GM08714 (cell line): ENCODE measurements at regions not wholly inside any gene's neighbourhood (a gene's known extent, or its start where the extent isn't known, plus 50 kb on each side); places are given as distances from the start of the nearest gene placed in this dataset.
"Not testable (repeated sequence)": the region's sequence is repeated elsewhere in the genome, so short reads cannot be mapped to it uniquely, and the experiment has no call there.

Experiments
- H3K4me3 ChIP-seq: fragments of 200-500 bp; sonication (Bioruptor generic); 2 replicates; pipeline ENCODE4 v1.5.1; 2014; ENCODE audit warnings: mild to moderate bottlenecking, low read length, inconsistent platforms
- ZNF274 ChIP-seq: IDR thresholded peaks from 2 replicates; pipeline ENCODE4 v1.6.1; 2012; ENCODE audit warnings: mild to moderate bottlenecking, low read depth, low read length

DNA sequence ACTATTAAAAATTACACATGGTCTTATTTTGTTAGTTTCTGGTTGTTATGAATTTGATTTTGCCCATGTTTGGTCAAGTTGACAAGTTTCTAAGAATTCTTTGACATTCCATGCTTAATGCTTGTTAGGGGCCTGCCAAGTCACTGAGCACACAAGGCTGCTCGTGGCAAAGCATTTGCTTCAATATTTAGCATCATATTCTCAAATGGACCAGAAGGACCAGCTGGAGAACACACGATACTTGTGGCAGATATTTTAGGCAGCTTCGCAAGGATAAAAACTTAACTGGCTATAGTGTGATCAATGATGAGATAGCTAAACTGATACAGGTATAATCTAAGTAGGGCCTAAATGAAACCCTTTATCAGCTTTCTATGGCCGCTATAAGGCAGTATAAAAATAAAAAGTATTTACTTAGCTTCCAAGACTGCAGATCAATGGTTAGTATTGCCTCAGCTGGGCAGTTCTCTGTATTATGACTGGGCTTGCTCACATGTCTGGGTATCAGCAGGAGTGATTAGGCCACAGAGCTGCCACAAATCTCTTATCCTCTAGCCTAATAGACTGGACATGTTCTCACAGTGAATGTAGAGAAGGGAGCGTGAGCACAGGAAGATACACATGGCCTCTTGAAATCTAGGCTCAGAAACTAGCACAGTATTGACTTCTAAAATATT is 155.9 kb upstream of the SPRY2 start:
- TF ChIP-seq ZNF274 = no peak
- no peak overlapping the region for H3K4me3 ChIP-seq

DNA sequence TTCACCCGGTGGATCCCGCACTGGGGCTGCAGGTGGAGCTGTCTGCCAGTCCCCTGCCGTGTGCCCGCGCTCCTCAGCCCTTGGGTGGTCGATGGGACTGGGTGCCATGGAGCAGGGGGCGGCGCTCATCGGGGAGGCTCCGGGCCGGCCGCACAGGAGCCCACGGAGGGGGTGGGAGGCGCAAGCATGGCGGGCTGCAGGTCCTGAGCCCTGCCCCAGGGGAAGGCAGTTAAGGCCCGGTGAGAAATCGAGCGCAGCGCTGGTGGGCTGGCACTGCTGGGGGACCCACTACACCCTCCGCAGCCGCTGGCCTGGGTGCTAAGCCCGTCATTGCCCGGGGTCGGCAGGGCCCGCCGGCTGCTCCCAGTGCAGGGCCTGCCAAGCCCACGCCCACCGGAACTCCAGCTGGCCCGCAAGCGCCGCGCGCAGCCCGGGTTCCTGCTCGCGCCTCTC is 149.6 kb upstream of the SPRY2 start:
- H3K4me3 ChIP-seq = not testable (repeated sequence)

DNA sequence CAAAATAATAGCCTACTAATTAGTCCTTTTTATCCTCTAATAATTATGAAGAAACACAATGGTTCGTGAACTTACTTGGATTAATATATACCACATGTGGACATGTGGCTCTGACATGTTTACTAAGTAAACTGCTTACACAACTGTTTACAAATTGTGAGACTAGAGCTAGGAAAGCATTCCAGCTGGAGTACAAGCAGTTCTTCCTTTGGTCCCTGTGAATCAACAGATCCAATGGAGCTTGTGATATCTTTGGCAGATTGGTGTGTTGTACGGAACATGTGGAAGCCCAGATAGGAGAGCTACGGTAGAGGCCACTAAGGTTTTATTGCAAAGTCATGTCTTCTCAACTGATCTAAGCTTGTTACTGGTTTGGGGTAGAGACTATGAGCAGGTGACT is 145.5 kb upstream of the SPRY2 start:
- H3K4me3 ChIP-seq = no peak overlapping the region
- TF ChIP-seq ZNF274 = no peak

DNA sequence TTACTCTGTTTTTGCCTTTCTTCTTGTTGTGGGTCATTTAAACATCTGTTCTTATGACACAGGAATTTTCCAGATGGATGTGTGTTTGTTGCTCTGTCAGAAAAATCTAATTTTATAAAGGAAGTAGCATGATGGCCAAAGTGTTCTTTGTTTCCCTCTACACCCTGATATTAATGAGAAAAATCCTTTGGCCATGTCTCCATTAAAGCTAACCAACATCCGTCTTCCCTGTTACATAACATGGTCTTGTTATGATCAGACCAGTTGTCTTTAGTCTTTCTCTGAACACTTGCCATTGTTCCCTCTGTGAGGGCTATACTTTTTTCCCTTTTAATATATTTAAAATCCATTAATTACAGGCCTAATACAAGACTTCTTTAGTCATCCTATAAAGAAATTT is 142.2 kb upstream of the SPRY2 start:
- no peak for TF ChIP-seq ZNF274
- no peak overlapping the region for H3K4me3 ChIP-seq

DNA sequence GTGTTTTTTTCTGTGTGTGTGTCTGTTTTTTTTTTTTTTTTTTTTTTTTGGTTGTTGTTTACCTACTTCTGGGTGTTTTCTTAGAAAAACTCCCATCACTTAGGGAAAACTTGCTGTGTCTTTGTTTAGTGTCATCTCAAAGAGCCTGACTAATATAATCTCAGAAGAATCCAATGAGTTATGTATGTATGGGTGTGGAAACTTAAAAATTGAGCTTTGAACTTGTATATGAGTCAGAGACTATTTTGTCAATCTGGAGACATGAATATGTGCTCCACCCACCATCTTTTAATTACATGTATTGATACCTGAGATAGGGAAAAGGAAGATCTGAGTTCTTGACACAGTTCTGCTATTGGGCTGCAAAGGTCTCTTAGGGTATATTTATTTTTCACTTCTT is 140.7 kb upstream of the SPRY2 start:
- no peak for TF ChIP-seq ZNF274

DNA sequence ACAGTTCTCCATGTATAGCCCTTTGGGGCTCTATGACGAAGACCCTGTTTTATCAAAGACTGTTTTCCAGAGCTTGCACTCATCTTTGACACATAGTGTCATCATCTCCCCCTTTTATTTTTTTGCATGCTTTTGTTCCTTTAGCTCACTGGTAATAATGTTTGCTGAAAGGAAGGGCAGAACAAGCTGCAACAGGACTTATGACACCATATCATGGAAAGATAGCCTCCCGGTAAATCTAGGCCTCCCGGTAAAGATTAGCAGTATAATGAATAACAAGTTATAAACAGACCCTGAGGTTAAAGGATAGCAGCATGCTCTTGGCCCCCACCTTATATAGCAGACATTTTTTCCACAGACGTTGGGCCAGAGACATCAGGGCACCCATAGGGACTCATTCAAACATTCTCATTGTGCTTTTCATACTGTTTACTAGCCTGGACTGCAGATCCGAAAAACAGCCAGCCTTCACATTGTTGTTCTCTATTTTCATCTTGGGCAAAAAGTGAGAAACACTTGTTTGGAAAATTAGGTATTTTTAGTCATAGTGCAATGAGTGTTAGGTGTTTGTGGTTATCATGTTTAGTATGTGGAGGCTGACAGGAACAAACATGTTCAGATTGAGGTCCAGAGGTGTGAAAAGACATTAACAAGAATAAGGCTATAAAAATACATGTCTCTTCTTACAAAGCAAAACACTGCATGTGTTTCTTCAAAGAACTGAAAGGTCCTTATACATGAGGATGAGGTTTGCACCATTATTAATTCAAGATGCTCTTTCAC is 136.9 kb upstream of the SPRY2 start:
- no peak for TF ChIP-seq ZNF274

More for the DNA sequence above, 140.7 kb upstream of the SPRY2 start:
- H3K4me3 ChIP-seq = no peak overlapping the region

DNA sequence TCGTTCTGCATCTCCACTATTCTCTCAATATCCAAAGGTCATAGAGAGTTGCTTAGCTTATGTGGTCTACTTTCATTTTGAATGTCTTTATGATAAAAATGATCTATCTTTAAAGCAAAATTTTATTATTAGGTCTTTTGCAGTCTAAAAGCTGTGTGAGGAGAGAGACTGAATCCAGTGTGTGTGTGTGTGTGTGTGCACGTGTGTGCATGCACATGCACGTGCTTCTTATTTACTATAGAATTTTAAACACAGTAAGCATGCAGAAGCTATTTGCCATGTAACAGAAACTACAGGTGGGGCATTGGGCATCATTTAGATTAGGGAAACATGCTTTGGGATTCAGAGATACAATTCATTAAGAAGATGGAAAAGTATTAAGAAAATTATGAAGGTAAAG is 136.0 kb upstream of the SPRY2 start:
- TF ChIP-seq ZNF274 = no peak
- H3K4me3 ChIP-seq = no peak overlapping the region

More for the DNA sequence above, 136.9 kb upstream of the SPRY2 start:
- H3K4me3 ChIP-seq = no peak overlapping the region

DNA sequence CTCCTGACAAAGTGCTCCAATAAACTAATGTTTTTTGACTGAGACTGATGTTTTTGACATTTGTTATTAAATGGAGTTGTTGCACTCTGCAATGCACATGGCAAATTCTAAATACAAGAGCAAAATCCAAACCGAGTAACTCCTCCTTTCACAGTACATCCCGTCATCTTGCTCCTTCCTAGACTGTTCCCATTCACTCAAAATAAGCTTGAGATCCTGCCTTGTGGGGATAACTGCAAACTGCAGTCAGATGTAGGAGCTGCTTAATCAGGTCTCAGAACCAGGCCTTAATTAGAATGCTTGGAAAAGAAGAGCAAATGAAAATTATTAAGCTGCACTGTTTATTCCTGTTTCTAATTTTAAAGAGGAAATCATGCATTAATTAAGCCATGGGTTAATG is 134.8 kb upstream of the SPRY2 start:
- H3K4me3 ChIP-seq = no peak overlapping the region
- TF ChIP-seq ZNF274 = no peak

DNA sequence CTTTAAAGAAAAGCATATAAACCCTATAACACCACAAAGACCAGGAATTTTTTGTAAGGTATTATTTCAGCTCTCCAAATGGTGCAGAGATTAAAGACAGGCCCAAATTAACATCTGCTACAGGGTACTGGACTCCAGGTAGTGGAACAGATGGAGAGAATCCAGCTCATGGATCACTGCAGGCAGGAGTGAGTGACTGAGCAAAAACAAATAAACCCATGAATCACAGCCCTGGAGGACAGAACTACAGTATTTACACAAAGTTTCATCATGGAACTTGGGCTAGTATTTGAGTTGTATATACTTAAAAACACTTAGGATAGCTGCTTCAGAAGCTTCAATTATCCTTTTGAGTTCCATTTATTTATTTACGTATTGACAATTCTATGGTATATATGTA is 132.8 kb upstream of the SPRY2 start:
- H3K4me3 ChIP-seq = no peak overlapping the region
- no peak for TF ChIP-seq ZNF274

DNA sequence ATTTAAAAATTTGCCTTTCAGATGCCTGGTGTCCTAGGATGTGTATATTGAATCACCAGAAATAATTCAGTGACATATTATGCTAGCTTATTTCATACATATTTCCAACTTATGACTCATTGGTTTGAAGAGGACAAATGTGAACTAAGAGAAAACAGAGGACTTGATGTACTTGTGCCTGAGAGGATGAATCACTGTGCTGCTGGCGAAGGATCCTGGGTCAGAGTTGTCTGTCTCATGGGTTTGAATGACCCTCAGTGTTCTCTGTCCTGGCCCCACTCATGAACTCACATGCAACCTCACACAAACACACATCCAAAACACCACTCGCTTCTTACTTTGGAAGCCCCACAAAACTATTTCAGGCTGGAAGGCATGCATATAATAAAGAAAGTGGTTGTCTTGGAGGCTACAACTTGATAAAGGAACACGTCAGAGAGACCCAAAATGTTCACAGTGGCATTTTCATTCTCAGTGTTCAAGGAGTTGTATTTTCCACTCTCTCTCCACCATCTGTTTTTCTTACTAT is 129.0 kb upstream of the SPRY2 start:
- TF ChIP-seq ZNF274 = no peak
- H3K4me3 ChIP-seq = no peak overlapping the region

DNA sequence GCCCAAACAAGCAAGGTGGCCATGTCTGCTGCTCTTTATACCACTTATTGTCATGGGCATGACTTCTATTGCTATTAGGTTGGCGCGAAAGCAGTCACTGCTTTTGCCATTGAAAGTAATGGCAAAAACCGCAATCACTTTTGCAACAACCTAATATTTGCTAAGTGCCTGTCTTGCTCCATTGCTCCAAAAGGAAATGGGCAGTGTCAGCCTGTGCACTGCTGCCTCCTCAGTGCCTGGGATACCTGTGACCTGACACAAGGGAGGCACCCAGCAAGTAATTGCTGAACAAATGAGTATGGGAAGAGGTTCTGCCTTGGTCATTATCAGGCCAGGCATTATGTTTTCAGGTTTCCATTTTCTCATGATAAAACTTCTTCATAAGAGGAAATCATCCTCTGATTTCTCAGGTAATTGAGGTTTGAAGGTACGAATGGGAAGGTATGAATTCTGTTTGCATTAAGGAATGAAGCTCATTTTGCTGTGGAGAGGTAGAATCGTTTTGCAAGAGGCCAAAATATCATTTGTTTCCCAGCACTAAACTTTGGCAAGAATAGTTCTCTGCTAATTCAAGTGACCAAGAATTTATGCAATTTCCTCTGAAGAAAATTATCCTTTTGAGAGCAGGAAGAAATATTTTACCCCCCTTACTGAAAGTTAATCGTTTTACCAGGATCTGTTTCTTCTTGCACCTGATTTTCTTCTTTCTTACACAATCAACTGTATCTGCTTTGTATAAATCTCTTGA is 128.4 kb upstream of the SPRY2 start:
- no peak for TF ChIP-seq ZNF274
- H3K4me3 ChIP-seq = no peak overlapping the region

DNA sequence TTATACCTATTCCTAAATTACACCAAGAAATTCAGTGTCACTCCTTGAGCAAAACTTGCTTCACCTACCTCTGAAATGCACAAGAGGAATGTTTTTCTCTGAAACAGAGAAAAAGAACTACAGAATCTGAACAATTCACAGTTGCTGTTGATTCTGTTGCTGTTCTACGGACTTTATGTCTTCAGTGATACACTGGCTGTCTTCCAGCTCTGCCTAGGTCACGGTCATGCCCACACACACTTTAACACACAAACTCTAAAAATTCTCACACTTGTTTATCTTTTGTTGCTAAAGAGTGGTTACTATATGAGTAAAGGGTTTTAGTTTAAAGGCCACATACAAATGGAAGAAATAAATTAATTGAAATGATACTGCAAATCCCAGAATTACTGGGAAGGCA is 124.4 kb upstream of the SPRY2 start:
- H3K4me3 ChIP-seq = no peak overlapping the region

DNA sequence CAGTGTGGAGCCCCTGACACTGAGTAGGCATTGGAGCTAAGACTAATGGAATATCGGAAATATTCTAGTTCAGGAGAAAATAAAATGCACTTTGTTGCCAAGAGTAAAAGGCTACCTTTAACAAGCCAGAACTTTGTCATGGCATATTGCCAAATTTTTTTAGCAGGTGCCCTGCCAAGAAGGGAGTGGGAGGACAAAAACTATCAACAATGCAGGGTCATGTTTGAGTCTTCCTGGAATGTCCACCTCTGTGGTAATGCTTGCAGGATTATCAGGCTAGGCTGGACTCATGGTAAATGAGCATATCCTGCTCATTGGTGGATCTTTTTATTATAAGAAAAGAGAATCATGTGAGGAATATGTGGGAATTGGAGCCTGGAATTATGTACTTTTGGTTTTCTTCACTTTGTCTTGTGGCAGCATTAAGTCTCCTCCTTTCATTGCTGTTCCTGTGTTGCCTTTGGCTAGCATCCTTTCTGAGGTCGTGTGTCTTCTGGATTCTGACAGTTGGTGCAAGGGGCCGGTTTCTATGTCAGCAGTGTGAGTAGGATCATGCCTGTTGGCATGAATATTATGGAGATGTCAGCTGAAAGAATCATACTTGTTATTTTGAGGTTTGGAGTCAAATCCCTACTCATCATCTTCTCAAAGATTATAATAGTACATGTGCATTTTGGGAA is 122.9 kb upstream of the SPRY2 start:
- no peak overlapping the region for H3K4me3 ChIP-seq
- TF ChIP-seq ZNF274 = no peak

More for the DNA sequence above, 124.4 kb upstream of the SPRY2 start:
- TF ChIP-seq ZNF274 = no peak

DNA sequence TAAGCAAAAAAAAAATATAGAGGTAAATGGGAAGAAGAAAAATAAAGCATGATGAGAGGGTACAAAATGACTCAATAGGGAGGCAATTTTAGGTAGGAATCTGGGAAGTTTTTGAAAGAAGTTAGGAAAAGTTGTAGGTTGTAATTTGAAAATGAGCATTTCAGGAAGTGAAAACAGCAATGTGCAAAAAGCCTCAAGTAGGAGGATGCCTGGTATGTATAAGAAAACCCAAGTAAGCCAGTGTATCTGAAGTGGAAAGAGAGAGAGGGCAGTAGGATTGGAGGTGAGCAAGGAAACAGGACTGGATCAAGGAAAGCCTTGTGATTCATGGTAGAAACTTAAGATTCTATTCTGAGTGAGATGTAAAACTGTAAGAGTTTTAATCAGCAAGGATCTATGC is 121.6 kb upstream of the SPRY2 start:
- no peak for TF ChIP-seq ZNF274
- no peak overlapping the region for H3K4me3 ChIP-seq
